GM18507 (cell line): ENCODE measurements at regions not wholly inside any gene's neighbourhood (a gene's known extent, or its start where the extent isn't known, plus 50 kb on each side); places are given as distances from the start of the nearest gene placed in this dataset.

ENCODE experiments used
- DNase-seq: peaks from one replicate; pipeline ENCODE4 v3.0.0; 2011; ENCODE audit warnings: low read depth; ENCODE audit not compliant: insufficient read length; ENCODE audit errors: extremely low spot score
- FAIRE-seq: peaks from 2 replicates; lab custom pipeline; 2011; peaks lifted over from hg19 to GRCh38; lab: Jason Lieb, UNC

- DNase-seq (no peak), FAIRE-seq (no peak)
Measured at GRCh38 chr22:48800036-48800885, 1027.4 kb downstream of the BRD1 start.

- no peak for FAIRE-seq
- DNase-seq = no peak
Measured at GRCh38 chr22:48799227-48799970, 1028.3 kb downstream of the BRD1 start.

- FAIRE-seq = no peak
Measured at GRCh38 chr22:48798281-48799226, 1029.1 kb downstream of the BRD1 start.

GRCh38 chr22:48797731-48798130 lies 1029.9 kb downstream of the BRD1 start:
- no peak for DNase-seq

More at GRCh38 chr22:48798281-48799226, 1029.1 kb downstream of the BRD1 start:
- no peak for DNase-seq

GRCh38 chr22:48796310-48797015 lies 1031.2 kb downstream of the BRD1 start:
- FAIRE-seq = no peak
- no peak for DNase-seq

More at GRCh38 chr22:48797731-48798130, 1029.9 kb downstream of the BRD1 start:
- no peak for FAIRE-seq

- FAIRE-seq (no peak), DNase-seq (no peak)
Measured at GRCh38 chr22:48795664-48796063, 1032.0 kb downstream of the BRD1 start.

GRCh38 chr22:48794906-48795305 lies 1032.8 kb downstream of the BRD1 start:
- no peak for DNase-seq
- no peak for FAIRE-seq

GRCh38 chr22:48793949-48794348 lies 1033.7 kb downstream of the BRD1 start:
- no peak for FAIRE-seq
- no peak for DNase-seq

- DNase-seq (no peak), FAIRE-seq (no peak)
Measured at GRCh38 chr22:48786679-48786996, 1041.0 kb downstream of the BRD1 start.

- DNase-seq (no peak), FAIRE-seq (no peak)
Measured at GRCh38 chr22:48785792-48786678, 1041.6 kb downstream of the BRD1 start.

GRCh38 chr22:48784701-48785503 lies 1042.8 kb downstream of the BRD1 start:
- DNase-seq = no peak

GRCh38 chr22:48783821-48784266 lies 1043.8 kb downstream of the BRD1 start:
- DNase-seq (no peak), FAIRE-seq (no peak)

More at GRCh38 chr22:48784701-48785503, 1042.8 kb downstream of the BRD1 start:
- no peak for FAIRE-seq

GRCh38 chr22:48782811-48783511 lies 1044.7 kb downstream of the BRD1 start:
- FAIRE-seq = no peak
- DNase-seq = no peak

- FAIRE-seq = no peak
- no peak for DNase-seq
Measured at GRCh38 chr22:48782326-48782725, 1045.3 kb downstream of the BRD1 start.

GRCh38 chr22:48781868-48782267 lies 1045.8 kb downstream of the BRD1 start:
- DNase-seq = no peak

GRCh38 chr22:48781391-48781790 lies 1046.3 kb downstream of the BRD1 start:
- no peak for FAIRE-seq
- no peak for DNase-seq

More at GRCh38 chr22:48781868-48782267, 1045.8 kb downstream of the BRD1 start:
- FAIRE-seq = no peak
